IPS-NIHi7 (cell line): ENCODE measurements at regions not wholly inside any gene's neighbourhood (a gene's known extent, or its start where the extent isn't known, plus 50 kb on each side); places are given as distances from the start of the nearest gene placed in this dataset.
"Not testable (repeated sequence)": the region's sequence is repeated elsewhere in the genome, so short reads cannot be mapped to it uniquely, and the experiment has no call there.

Source experiments
- DNase-seq: peaks from one replicate; pipeline ENCODE4 v3.0.0; 2012; ENCODE audit warnings: mixed read lengths; ENCODE audit errors: extremely low spot score

DNA sequence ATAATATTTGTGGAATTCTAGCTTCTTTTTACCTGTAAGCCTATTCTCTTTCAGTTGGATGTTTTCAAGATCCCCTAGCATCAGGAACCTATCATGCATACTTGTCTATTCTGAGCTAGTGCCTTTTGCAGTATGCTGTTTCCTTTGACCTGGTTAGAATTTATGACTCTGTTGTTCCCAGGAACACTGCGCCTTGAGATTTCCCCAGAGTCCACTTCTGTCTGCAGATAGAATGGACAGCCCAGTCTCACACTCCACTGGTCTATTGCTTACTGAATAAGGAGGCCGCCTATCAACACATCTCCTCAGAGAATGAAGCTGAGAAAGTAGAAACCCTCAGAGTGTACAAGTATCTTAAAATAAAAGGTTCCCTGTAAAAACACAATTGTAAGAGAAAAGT is 465.1 kb upstream of the GALNTL6 start:
- no peak for DNase-seq

DNA sequence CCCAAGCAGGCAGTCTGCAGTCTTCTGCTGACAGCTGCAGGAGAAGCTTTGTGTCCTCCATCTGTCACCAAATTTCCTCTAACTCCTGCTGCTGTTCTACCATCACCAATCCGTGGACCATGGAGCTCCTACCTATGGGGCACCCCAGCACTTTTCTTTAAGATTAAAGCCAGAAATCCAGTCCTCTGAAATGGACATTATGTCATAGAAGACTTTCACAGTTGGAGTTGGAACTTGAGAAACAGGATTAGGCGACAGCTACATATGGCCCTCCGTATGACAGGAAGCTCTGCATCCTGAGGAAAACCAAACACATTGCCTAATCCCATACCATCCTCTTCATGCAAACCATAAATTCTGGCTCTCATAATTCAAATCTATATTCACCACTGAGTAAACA is 470.6 kb upstream of the GALNTL6 start:
- DNase-seq: no peak

DNA sequence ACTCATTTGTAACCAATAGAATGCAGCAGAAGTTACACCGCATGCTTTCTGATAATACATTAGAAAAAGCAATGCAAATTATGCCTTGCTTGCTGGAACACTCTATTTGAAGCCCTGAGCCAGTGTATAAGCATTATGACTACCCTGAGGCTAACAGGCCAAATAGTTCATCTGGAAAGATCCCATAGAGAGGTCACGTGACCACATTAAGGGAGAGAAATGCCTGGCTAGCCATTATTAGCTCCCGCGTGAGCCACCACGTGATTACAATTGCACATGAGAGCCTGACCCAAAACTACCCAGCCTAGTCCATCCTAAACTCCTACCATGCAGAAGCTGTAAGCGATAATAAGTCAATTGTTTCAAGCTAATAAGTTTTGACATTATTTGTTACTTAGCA is 472.9 kb upstream of the GALNTL6 start:
- no peak for DNase-seq

DNA sequence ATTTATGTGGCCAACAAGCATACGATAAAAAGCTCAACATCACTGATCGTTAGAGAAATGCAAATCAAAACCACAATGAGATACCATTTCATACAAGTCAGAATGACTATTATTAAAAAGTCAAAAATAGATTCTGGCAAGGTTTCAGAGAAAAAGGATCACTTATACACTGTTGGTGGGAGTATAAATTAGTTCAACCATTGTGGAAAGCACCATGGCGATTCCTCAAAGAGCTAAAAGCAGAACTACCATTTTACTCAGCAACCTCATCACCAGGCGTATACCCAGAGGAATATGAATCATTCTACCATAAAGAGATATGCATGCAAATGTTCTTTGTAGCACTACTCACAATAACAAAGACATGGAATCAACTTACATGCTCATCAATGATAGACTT is 478.7 kb upstream of the GALNTL6 start:
- DNase-seq: no peak

DNA sequence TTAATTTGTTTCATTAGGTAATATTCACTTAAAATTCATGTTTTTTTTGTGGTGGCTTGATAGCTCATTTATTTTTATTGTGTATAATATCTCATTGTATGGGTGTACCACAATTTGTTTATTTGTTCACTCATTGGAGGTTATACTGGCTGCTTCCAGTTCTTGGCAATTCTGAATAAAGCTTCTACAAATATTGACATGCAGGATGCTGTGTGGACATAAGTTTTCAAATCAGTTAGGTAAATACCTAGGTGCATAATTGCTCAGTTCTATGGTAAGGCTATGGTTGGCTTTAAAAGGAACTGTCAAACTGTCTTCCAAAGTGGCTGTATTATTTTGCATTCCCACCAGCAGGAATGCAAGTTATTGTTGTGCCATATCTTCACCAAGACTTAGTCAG is 504.5 kb upstream of the GALNTL6 start:
- no peak for DNase-seq

DNA sequence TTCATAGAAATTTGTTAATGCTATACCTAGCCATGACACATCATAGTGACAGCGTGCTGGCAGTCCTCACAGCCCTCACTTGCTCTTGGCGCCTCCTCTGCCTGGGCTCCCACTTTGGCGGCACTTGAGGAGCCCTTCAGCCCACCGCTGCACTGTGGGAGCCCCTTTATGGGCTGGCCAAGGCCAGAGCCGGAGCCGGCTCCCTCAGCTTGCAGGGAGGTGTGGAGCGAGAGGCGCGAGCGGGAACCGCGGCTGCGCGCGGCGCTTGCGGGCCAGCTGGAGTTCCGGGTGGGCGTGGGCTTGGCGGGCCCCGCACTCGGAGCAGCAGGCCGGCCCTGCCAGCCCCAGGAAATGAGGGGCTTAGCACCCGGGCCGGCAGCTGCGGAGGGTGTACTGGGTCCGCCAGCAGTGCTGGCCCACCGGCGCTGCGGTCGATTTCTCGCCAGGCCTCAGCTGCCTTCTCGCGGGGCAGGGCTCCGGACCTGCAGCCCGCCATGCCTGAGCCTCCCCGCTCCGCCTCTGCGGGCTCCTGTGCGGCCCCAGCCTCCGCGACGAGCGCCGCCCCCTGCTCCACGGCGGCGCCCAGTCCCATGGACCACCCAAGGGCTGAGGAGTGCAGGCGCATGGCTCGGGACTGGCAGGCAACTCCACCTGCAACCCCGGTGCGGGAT is 515.0 kb upstream of the GALNTL6 start:
- DNase-seq: not testable (repeated sequence)

DNA sequence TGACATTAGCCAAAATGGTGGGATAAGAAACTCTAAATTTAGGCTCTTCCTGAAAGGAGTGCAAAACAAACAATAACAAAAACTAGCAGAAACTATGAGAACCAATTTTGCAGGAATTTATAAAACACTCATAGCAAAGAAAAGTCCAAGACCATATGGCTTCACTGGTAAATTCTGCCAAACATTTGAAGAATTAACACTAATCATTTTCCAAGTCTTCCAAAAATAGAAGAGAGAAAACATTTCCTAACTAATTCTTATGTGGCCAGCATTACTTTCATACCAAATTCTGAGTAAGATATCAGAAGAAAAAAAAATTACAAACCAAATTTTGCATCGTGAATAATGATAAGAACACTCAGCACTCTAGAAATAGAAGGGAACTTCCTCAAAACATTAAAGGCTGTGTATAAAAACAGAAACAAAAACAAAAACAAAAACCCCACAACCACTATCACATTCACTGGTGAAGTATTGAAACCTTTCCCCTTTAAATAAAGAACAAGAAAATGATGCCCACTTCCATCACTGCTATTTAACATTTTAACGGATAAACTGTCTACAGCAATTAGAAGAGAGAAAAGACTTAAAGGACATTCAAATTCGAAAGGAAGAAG is 524.3 kb upstream of the GALNTL6 start:
- DNase-seq: no peak

DNA sequence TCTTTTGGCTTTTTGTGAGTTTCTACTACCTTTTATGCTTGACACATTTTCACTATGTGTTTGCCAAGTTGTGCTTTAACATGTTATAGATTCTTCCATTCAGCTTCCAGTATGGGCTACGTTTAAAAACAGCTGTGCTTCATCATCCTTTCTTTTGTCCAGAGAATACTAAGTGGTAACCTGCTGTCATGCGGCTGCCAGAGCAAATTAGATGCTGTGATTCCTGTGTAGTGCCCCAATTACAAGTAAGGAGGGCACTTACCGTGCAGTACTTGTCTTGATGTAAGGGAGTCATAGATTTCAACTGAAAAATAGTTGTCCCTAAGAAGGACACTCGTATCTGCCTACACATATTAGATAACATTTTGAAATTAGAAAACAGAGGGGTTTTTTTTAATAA is 531.8 kb upstream of the GALNTL6 start:
- DNase-seq: no peak

DNA sequence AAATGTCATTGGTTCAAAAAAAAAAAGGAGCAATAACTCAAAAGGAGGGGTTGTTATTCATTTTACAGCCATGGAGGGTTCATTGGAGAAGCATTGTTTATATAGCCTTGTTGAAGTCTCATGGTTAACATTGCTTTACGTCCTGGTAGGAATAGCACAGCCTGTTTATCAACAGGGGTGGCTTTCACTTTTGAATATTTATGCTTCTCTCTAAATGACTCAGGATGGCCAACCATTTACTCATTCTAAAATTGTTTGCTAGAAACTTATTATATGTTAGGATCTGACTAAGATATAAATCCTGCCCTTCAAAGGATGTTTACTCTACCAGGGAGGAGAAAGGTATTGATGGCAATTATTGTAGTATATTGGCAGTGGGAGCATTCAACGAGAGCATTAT is 534.1 kb upstream of the GALNTL6 start:
- DNase-seq: no peak

DNA sequence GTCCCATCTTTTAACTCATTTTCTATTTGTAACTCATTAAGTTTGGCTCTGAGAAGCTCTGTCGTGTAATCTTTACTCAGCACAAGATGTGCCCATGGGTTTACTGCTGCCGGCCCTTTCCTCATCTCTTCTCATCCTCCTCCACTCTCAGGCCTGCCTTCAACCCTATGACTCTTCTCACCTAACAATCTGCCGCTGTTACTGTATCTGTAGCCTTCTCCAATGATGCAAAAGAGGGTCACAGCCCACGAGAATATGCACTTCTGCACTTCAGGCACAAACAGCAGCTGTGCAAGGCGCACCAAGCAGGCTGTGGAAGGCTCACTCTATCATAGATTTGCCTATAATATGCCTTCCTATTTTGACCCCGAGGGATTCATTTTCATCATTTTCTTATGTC is 546.5 kb upstream of the GALNTL6 start:
- DNase-seq: no peak

DNA sequence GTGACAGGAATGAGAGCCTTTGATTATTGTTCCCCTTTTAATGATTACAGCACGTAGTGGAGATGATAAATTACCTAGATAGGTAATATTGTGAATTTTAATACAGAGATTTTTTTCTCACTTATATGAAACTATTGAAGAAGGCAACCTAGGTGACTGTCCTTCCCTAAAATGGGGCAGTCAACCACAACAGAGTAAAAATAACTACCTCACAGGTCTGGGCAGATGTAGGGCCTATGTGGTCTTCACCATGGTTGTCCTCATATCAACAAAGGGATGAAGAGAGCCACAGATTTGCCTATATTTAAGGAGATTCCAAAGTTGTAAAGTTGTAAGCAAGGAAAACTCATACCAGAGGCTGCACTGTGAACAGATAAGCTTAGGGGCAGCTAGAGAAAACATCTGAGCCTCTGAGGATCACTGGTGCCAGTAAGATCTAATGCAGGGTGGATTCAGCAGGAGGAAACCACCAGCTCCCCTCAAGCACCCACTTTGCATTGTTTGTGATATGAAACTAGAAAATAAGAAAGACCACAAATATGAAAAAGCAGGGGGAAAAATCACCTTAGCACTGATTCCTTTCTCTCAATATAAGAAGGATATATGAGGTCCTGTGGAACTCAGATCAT is 547.9 kb upstream of the GALNTL6 start:
- DNase-seq: no peak

DNA sequence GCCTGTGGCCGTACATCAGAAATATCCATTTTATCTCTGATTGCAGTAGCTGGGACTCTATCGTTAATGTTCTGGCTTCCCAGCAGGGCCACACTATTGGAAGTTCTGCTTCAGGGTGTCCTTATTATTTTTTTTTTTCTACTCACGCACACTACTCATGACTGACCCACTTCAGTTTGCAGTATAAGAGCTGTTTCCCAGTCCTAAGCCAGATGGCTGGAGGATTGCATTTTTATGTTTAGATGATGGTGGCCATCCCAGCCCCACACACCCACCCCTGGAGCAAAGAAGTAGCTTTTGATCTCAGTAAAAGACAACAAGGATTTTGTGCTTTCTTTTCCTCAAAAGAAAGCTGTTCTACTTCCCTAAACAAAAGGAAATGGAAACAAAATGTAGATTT is 557.0 kb upstream of the GALNTL6 start:
- no peak for DNase-seq

DNA sequence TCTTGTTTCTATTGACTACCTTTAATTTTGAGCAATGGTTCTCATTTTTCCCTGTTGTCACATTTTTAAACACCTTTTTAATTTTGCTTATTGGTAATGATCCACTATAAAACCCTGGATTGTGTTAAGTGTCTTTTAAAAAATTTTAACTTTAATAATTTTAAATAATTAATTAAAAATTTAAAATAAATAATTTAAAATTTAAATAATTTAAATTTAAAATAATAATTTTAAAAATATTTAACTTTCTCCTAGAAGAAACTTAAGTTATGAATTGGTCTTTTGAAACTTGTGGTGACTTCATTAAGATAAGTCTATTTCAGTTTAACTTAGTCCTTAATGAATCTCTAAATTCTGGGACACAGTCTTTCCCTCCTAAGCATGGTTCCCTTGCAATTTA is 566.3 kb upstream of the GALNTL6 start:
- no peak for DNase-seq

DNA sequence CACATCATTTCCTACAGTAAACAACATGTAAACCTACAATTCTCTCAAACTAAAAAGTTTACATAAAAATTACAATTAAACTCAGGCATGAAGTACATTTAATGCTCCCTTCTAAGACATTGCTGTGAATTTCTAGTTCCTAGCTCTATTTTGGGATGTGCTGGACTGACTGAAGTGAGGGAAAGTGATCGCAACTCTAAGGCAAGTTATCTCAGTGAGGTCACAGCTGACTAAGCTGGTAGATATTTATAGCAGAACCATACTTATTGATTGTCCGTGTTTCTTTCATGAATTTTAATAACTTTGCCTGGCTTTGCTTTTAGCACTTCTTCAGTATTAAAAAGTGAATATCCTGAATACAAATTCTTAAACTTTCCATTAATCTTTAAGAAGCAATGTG is 570.4 kb upstream of the GALNTL6 start:
- no peak for DNase-seq

DNA sequence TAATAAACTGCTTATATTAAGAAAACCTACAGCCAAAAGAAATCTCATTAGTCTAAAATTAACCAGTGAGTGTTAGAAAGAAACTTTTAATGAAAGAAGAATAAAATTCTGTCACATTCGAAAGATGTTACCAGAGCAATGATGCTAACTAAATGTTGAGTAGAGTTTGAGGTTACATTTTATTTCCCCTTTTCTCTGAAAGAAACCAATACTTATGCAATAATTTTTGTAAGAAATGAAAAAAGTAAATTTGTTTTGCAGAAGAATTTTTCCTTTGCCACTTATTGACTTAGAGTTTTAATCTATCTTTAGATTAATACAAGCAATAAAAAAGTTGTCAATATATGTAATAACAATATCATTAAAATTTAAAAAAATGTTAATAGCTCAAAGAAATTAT is 574.0 kb upstream of the GALNTL6 start:
- DNase-seq: no peak

DNA sequence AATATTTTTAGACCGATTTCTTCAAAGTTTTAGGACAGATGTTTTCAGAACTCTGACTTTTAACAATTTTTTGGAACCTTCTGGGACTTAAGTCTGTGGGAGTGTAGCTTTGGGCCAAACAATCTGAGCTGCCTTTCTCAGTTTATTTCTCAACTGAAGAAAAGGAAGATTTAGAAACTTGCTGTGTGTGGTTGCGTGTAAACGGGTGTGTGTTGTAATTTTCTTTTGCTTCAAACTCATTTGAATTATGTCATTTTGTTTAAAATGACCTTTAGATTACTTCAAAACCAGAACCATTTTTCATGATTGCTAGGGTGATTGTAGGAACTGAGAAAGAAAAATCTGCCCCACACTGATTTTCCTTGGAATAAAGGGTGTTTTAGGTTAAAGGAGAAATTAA is 577.7 kb upstream of the GALNTL6 start:
- no peak for DNase-seq

DNA sequence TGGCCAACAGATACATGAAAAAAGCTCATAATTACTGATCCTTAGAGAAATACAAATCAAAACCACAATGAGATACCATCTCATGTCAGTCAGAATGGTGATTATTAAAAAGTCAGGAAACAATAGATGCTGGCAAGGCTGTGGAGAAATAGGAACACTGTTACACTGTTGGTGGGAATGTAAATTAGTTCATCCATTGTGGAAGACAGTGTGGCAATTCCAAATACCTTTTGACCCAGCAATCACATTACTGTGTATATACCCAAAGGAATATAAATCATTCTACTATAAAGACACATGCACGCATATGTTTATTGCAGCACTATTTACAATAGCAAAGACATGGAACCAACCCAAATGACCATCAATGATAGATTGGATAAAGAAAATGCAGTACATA is 583.9 kb upstream of the GALNTL6 start:
- DNase-seq: not testable (repeated sequence)

DNA sequence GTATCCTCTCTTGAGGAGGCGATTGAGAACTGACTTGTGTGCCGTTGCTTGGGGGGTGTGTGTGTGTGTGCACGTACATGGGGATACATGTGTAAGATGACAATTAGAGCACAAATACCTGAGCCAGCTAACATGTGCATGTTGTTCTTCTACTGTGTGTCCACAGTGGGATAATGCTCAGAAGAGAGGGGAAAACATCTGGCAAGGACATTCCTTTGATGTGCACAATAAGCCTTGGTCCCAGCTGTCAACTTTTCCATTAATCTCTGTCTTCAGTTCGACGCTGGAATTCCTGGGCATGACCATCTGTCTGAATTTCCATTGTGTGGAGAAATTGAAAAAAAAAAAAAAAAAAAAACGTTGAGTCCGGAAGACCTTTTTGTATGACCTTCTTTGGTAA is 592.0 kb upstream of the GALNTL6 start:
- no peak for DNase-seq

DNA sequence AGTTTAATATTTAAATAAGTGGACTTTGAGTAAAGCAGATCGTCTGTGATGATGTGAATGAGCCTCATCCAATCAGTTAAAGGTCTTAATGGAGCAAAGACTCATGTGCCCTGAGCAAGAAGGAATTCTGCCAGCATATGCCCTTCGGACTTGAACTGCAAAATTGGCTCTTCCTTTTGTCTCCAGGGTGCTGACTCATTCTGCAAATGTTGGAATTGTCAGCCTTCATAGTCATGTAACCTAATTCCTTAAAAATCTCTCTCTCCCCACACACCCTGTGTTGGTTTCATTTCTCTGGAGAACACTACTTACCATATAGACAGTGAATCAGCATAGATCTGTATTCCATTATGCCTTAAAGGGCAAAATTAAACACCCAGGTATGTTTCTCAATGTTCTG is 609.8 kb upstream of the GALNTL6 start:
- DNase-seq: no peak

DNA sequence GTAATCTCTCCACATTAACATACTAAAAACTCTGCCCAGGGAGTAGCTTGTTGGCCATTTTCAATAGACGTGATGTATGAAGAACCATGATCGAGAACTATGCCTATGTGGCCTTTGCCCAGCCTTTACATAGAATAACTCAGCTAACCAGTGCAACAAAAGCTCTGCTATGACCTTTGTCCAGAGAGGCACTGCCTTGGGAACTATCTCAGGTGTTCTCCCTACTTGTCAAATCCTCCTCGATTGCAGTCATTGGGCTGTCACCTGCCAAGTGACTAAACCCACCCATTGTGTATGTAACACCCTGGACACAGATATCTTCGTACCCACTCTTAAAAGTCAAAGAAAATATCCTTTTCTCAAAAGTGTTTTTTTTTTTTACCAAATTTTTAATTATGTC is 610.3 kb upstream of the GALNTL6 start:
- no peak for DNase-seq

DNA sequence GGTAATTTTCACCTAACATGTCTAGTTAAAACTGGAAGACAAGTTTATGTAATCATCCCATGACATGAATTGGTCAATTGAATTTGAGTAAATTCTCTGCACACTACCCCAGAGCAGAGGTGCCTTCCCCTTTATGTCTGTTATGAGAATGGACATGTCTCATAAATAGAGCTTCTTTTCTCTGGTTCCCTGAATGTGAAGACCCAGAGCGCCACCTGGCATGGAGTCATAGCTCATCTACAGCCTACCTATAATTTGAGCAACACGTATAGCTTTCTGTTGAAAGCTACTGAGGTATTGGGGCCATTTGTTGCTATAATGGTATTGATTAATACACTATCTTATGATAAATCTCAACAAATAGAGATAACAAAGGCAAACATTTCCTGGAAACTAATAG is 626.5 kb upstream of the GALNTL6 start:
- peak; percentile 34 for DNase-seq

DNA sequence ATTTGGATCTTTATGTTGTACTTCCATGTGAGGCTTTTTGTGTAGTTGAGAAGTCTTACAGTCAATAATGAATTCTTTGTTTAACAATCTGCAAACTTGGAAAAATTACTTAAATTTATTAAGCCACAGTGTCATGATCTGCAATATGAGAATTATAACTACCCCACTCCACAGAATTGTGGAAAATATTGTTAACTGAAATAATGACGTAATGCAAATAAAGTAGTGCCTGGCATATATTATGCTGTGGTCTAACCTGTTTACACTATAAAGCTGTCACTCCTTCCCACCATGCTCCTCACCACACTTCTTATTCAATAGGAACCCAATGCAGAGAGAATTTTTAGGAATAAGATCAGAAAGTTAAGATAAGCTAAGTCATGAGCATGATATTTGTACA is 632.1 kb upstream of the GALNTL6 start:
- DNase-seq: no peak

DNA sequence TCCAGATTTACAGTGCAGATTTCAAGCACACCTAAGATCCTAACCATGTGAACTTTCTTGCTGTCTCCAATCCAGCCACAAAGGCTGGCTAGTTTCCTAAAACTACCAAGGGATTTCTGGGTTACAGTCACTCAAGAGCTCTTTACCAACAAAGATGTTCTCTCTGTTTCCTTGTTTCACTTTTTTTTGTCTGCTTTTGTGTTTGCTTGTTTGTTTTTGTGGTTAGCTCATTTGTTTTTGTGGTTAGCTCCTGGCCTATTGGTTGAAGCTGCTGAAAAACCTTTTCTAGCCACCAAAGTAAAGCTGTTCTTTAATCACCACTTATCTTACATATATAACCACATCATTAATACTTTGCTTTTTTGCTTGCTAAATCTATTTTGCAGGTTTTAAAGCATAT is 642.5 kb upstream of the GALNTL6 start:
- DNase-seq: no peak

DNA sequence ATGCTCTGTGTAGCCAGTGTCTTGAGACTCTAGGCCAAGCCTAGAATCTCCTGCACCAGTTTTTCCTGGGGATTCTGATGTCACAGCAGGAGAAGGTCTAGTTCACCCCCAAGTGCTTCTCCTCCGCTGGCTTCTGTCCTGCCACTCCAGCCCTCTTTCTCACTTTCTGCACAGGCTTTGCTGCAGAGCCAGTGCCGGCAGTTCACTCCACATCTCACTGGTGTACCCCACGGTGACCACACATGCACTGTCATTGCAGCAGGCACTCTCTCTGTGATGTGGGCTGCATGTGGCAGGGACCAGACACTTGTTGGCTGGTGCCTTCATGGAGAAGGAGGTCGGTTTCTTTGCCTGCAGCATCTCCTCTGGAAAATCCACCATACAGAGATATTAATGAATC is 643.8 kb upstream of the GALNTL6 start:
- no peak for DNase-seq
